WTC11 (cell line): ENCODE measurements at regions not wholly inside any gene's neighbourhood (a gene's known extent, or its start where the extent isn't known, plus 50 kb on each side); places are given as distances from the start of the nearest gene placed in this dataset.
"Not testable (repeated sequence)": the region's sequence is repeated elsewhere in the genome, so short reads cannot be mapped to it uniquely, and the experiment has no call there.

Experiments
- ATAC-seq: fragments of 200-7000 bp; cut with Tn5 transposase; 2 replicates; pipeline ENCODE4 v1.10.0; 2021; ENCODE audit warnings: mild to moderate bottlenecking, moderate library complexity
- CTCF ChIA-PET: fragments of 300-600 bp; sonication (Branson Sonifier 250); formaldehyde crosslinking; loops from one replicate; lab custom pipeline; 2021; ENCODE audit warnings: antibody characterized with exemption; lab: Charles Lee
- POLR2A ChIA-PET: fragments of 350-600 bp; sonication (Branson Sonifier 250); formaldehyde crosslinking; loops from one replicate; lab custom pipeline; 2021; ENCODE audit warnings: antibody characterized with exemption; lab: Charles Lee
- DNase-seq: peaks from one replicate; pipeline ENCODE4 v3.0.0; 2021; ENCODE audit warnings: low spot score
- H3K27ac Mint-ChIP-seq: 2 replicates; pipeline ENCODE4 v1.8.0; 2021; ENCODE audit warnings: mixed read lengths
- H3K27me3 Mint-ChIP-seq: 2 replicates; pipeline ENCODE4 v1.8.0; 2021; ENCODE audit warnings: low read depth, mild to moderate bottlenecking, moderate library complexity, mixed read lengths
- H3K36me3 Mint-ChIP-seq: 2 replicates; pipeline ENCODE4 v1.8.0; 2021; ENCODE audit warnings: mixed read lengths
- H3K4me1 Mint-ChIP-seq: 2 replicates; pipeline ENCODE4 v1.8.0; 2022; ENCODE audit warnings: mixed read lengths
- H3K4me3 Mint-ChIP-seq: 2 replicates; pipeline ENCODE4 v1.8.0; 2021; ENCODE audit warnings: mild to moderate bottlenecking, moderate library complexity, mixed read lengths
- H3K9me3 Mint-ChIP-seq: 2 replicates; pipeline ENCODE4 v1.8.0; 2021; ENCODE audit warnings: mixed read lengths
- ATF1 ChIP-seq: sonication (generic); formaldehyde crosslinking; IDR thresholded peaks from 2 replicates; pipeline ENCODE4 v1.8.1; 2023; ENCODE audit warnings: mild to moderate bottlenecking, moderate library complexity, missing genetic modification reagents
- CREB1 ChIP-seq: sonication (generic); formaldehyde crosslinking; IDR thresholded peaks from 2 replicates; pipeline ENCODE4 v1.8.0; 2023; ENCODE audit warnings: mild to moderate bottlenecking, missing genetic modification reagents
- ELF4 ChIP-seq: sonication (generic); formaldehyde crosslinking; IDR thresholded peaks from 2 replicates; pipeline ENCODE4 v1.8.1; 2022; ENCODE audit warnings: low read depth, mild to moderate bottlenecking, moderate library complexity, missing genetic modification reagents
- ETV6 ChIP-seq: sonication (generic); formaldehyde crosslinking; IDR thresholded peaks from 2 replicates; pipeline ENCODE4 v1.8.1; 2022; ENCODE audit warnings: mild to moderate bottlenecking, missing genetic modification reagents
- FOXJ3 ChIP-seq: sonication (generic); formaldehyde crosslinking; IDR thresholded peaks from 2 replicates; pipeline ENCODE4 v1.9.0; 2021; ENCODE audit warnings: missing genetic modification reagents, mild to moderate bottlenecking, borderline replicate concordance
- FOXK1 ChIP-seq: sonication (generic); formaldehyde crosslinking; IDR thresholded peaks from 2 replicates; pipeline ENCODE4 v1.8.0; 2022; ENCODE audit warnings: mild to moderate bottlenecking, moderate library complexity, missing genetic modification reagents
- GTF2I ChIP-seq: fragments of 250-450 bp; sonication (Bioruptor Pico); conservative IDR thresholded peaks from 2 replicates; pipeline ENCODE4 v1.4.0; 2021; ENCODE audit warnings: mild to moderate bottlenecking
- IRF2 ChIP-seq: sonication (generic); formaldehyde crosslinking; IDR thresholded peaks from 2 replicates; pipeline ENCODE4 v1.8.0; 2022; ENCODE audit warnings: low read depth, missing genetic modification reagents, borderline replicate concordance
- JAZF1 ChIP-seq: fragments of 250-450 bp; sonication (Bioruptor Pico); IDR thresholded peaks from 2 replicates; pipeline ENCODE4 v1.9.0; 2021; ENCODE audit warnings: moderate library complexity, mild to moderate bottlenecking, inconsistent platforms
- KAT7 ChIP-seq: sonication (generic); formaldehyde crosslinking; IDR thresholded peaks from 2 replicates; pipeline ENCODE4 v1.8.1; 2023; ENCODE audit warnings: missing genetic modification reagents, mild to moderate bottlenecking, borderline replicate concordance
- NFE2L1 ChIP-seq: sonication (generic); formaldehyde crosslinking; IDR thresholded peaks from 2 replicates; pipeline ENCODE4 v1.8.1; 2023; ENCODE audit warnings: missing genetic modification reagents
- NR1H2 ChIP-seq: sonication (generic); formaldehyde crosslinking; IDR thresholded peaks from 2 replicates; pipeline ENCODE4 v1.9.0; 2021; ENCODE audit warnings: mild to moderate bottlenecking, moderate library complexity, missing genetic modification reagents
- PREB ChIP-seq: sonication (generic); formaldehyde crosslinking; IDR thresholded peaks from 2 replicates; pipeline ENCODE4 v1.8.1; 2022; ENCODE audit warnings: mild to moderate bottlenecking, missing genetic modification reagents, moderate library complexity, borderline replicate concordance
- PRRX2 ChIP-seq: fragments of 250-450 bp; sonication (Bioruptor Pico); IDR thresholded peaks from 2 replicates; pipeline ENCODE4 v1.8.0; 2021; ENCODE audit warnings: mild to moderate bottlenecking
- SMAD4 ChIP-seq: sonication (generic); formaldehyde crosslinking; IDR thresholded peaks from 2 replicates; pipeline ENCODE4 v1.8.0; 2022; ENCODE audit warnings: mild to moderate bottlenecking, missing genetic modification reagents
- SOX15 ChIP-seq: fragments of 250-450 bp; sonication (Bioruptor Pico); IDR thresholded peaks from 2 replicates; pipeline ENCODE4 v1.9.0; 2021; ENCODE audit warnings: mild to moderate bottlenecking
- TEAD1 ChIP-seq: sonication (generic); formaldehyde crosslinking; IDR thresholded peaks from 2 replicates; pipeline ENCODE4 v1.8.0; 2022; ENCODE audit warnings: mild to moderate bottlenecking, missing genetic modification reagents
- TEAD4 ChIP-seq: sonication (generic); formaldehyde crosslinking; IDR thresholded peaks from 2 replicates; pipeline ENCODE4 v1.8.0; 2022; ENCODE audit warnings: mild to moderate bottlenecking, missing genetic modification reagents
- ZNF121 ChIP-seq: sonication (generic); formaldehyde crosslinking; IDR thresholded peaks from 2 replicates; pipeline ENCODE4 v1.8.0; 2023; ENCODE audit warnings: missing genetic modification reagents
- ZNF138 ChIP-seq: sonication (generic); formaldehyde crosslinking; conservative IDR thresholded peaks from 2 replicates; pipeline ENCODE4 v1.8.1; 2022; ENCODE audit warnings: mild to moderate bottlenecking, moderate library complexity, missing genetic modification reagents
- ZNF396 ChIP-seq: fragments of 250-450 bp; sonication (Bioruptor Pico); IDR thresholded peaks from 2 replicates; pipeline ENCODE4 v1.8.0; 2021; ENCODE audit warnings: mild to moderate bottlenecking, moderate library complexity, borderline replicate concordance
- ZNF671 ChIP-seq: fragments of 250-450 bp; sonication (Bioruptor Pico); IDR thresholded peaks from 2 replicates; pipeline ENCODE4 v1.8.0; 2021; ENCODE audit warnings: mild to moderate bottlenecking
- TF ChIP-seq, protein P1 (sequence below): sonication (generic); formaldehyde crosslinking; IDR thresholded peaks from 2 replicates; pipeline ENCODE4 v1.8.1; 2023; ENCODE audit warnings: mild to moderate bottlenecking, missing genetic modification reagents, moderate library complexity
- TF ChIP-seq, protein P2 (sequence below): sonication (generic); formaldehyde crosslinking; IDR thresholded peaks from 2 replicates; pipeline ENCODE4 v1.8.1; 2022; ENCODE audit warnings: low read depth, mild to moderate bottlenecking, moderate library complexity, missing genetic modification reagents, borderline replicate concordance

GRCh38 chr6:106727480-106728149 lies 98.2 kb downstream of the QRSL1 start:
- Mint-ChIP-seq H3K4me3 (no peak overlapping the region), H3K4me1 (peaks cover 7% of the 10 kb centered on the region), H3K36me3 (no peaks in the 10 kb centered on the region), H3K9me3 (no peaks in the 10 kb centered on the region), H3K27me3 (no peaks in the 10 kb centered on the region), H3K27ac (no peak overlapping the region)
- POLR2A ChIA-PET = no interaction called here
- DNase-seq (no peak), ATAC-seq (no peak)
- CTCF ChIA-PET = no interaction called here
- TF ChIP-seq FOXJ3 (CRISPR knock-in tag) (no peak), ZNF138 (CRISPR knock-in tag) (no peak), KAT7 (CRISPR knock-in tag) (no peak)

DNA sequence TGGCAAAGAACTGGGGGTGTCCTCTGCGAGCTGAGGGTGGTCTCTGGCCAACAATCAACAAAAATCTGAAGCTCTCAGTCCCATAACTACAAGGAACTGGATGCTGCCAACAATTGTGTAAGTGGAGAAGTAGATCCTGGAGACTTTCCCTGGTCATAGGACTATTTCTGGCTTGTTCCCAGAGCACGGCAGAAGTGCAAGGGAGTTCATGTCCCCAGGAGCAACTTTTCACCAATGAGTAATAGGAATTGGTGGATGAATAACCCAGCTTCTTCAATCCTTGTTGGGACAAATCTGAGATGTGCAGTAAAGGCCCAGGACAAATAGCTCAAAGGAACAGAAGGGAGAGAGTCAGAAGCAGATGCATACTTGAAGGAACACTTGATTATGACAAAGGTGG lies 95.5 kb downstream of the QRSL1 start:
- Mint-ChIP-seq H3K4me3 (no peak overlapping the region), H3K27ac (no peak overlapping the region), H3K27me3 (no peaks in the 10 kb centered on the region), H3K9me3 (no peaks in the 10 kb centered on the region), H3K36me3 (no peaks in the 10 kb centered on the region), H3K4me1 (peaks cover 10% of the 10 kb centered on the region)
- TF ChIP-seq ZNF396 = no peak
- TF ChIP-seq PRRX2 (CRISPR knock-in tag) = no peak
- TF ChIP-seq ETV6 (CRISPR knock-in tag) = no peak
- no peak for TF ChIP-seq IRF2 (CRISPR knock-in tag)
- TF ChIP-seq FOXK1 (CRISPR knock-in tag) = no peak
- TF ChIP-seq NFE2L1 (CRISPR knock-in tag) = no peak
- TF ChIP-seq SOX15 (CRISPR knock-in tag) = no peak
- no peak for TF ChIP-seq GTF2I
- TF ChIP-seq ZNF671 (CRISPR knock-in tag) = no peak
- no peak for TF ChIP-seq SMAD4
- DNase-seq (no peak), ATAC-seq (no peak)
- ChIA-PET CTCF (no interaction called here), POLR2A (no interaction called here)

DNA sequence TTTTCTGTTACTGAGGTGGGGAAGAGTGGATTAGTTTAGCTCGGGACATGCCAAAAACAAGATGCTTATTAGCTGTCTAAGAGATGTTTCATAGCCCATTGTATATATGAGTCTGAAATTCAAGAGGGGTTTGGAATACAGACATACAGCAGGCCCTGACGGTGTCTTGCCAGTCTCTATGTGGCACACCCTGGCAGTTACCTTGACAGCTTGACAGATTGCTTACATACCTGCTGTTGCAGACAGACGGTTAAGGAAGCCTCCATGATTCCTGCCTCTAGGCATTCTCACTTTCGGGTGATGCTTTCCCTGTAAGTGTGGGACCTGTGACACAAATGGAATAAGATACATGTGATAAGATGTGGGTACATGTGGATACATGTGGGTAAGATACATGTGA lies 95.0 kb downstream of the QRSL1 start:
- no peaks in the 10 kb centered on the region for H3K27me3 Mint-ChIP-seq
- no peaks in the 10 kb centered on the region for H3K36me3 Mint-ChIP-seq
- H3K4me1 Mint-ChIP-seq = 0 out of 2 replicates have a peak, but pooled peaks cover 7% of the 10 kb centered on the region
- no peak overlapping the region for H3K27ac Mint-ChIP-seq
- no peak for TF ChIP-seq ATF1 (CRISPR knock-in tag)
- TF ChIP-seq, protein P1, sequence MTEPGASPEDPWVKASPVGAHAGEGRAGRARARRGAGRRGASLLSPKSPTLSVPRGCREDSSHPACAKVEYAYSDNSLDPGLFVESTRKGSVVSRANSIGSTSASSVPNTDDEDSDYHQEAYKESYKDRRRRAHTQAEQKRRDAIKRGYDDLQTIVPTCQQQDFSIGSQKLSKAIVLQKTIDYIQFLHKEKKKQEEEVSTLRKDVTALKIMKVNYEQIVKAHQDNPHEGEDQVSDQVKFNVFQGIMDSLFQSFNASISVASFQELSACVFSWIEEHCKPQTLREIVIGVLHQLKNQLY (CRISPR knock-in tag) = no peak
- TF ChIP-seq TEAD4 (CRISPR knock-in tag) = no peak
- no peak for TF ChIP-seq ZNF671 (CRISPR knock-in tag)
- TF ChIP-seq ZNF121 (CRISPR knock-in tag) = no peak
- no peak for TF ChIP-seq CREB1 (CRISPR knock-in tag)
- TF ChIP-seq JAZF1 = no peak
- TF ChIP-seq PREB (CRISPR knock-in tag) = no peak
- no peak for TF ChIP-seq TEAD1 (CRISPR knock-in tag)
- TF ChIP-seq ELF4 (CRISPR knock-in tag) = no peak
- TF ChIP-seq, protein P2, sequence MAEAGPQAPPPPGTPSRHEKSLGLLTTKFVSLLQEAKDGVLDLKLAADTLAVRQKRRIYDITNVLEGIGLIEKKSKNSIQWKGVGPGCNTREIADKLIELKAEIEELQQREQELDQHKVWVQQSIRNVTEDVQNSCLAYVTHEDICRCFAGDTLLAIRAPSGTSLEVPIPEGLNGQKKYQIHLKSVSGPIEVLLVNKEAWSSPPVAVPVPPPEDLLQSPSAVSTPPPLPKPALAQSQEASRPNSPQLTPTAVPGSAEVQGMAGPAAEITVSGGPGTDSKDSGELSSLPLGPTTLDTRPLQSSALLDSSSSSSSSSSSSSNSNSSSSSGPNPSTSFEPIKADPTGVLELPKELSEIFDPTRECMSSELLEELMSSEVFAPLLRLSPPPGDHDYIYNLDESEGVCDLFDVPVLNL = no peak
- no peak for TF ChIP-seq NR1H2 (CRISPR knock-in tag)
- TF ChIP-seq SOX15 (CRISPR knock-in tag) = no peak
- H3K9me3 Mint-ChIP-seq = no peaks in the 10 kb centered on the region
- DNase-seq (no peak), ATAC-seq (no peak)
- CTCF ChIA-PET = no interaction called here
- H3K4me3 Mint-ChIP-seq = no peak overlapping the region
- POLR2A ChIA-PET = no interaction called here

- H3K9me3 Mint-ChIP-seq, H3K36me3 Mint-ChIP-seq, H3K4me3 Mint-ChIP-seq, ATAC-seq, CTCF ChIA-PET, H3K27ac Mint-ChIP-seq, DNase-seq, POLR2A ChIA-PET, H3K27me3 Mint-ChIP-seq, H3K4me1 Mint-ChIP-seq: not testable (repeated sequence)
These were observed 94.0 kb downstream of the QRSL1 start for GRCh38 chr6:106723419-106723818.
